ENCODE measurements at regions not wholly inside any gene's neighbourhood (a gene's known extent, or its start where the extent isn't known, plus 50 kb on each side); places are given as distances from the start of the nearest gene placed in this dataset.

DNA sequence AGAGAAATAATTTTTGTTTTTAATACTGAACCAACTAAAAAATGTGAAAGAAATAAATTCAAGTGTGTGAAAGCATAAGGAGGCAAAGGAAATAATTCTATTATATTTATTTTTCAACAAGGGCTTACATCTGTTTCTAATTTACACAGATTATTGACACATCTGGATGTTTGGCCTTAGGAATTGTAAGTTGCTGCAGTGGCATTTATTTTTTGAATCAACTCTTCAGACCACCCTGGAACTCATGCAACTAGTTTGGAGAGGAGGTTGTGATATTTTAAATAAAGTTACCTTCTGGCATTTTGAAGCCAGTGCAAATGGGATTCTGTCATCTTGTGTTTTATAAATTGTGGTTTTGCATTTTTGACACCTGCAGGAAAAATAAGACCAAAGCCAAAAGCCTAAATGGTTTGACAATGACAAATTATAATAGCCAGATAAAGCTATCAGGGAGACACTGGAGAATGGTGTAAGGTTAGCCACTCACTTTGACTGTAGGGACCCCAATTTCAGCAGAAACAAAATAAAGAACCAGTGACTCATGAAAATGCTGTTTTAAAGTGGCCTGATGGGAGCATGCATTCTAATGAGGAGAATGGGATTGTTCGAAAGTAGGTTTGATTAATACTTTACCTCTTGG is 192.9 kb downstream of the KLF5 start:
- H3K4me3 ChIP-seq (ENCODE audit: low read length), result no peak overlapping the region
- H3K36me3 ChIP-seq (ENCODE audit: control insufficient read depth, insufficient read depth, low read length, severe bottlenecking), result no peaks in the 10 kb centered on the region
- H3K9ac ChIP-seq (ENCODE audit: low read length), result no peak overlapping the region
- no peaks in the 10 kb centered on the region for H3K27me3 ChIP-seq (replicated peaks; ENCODE audit: control insufficient read depth, insufficient read depth, low read length)
- no peaks in the 10 kb centered on the region for H3K4me1 ChIP-seq (ENCODE audit: control insufficient read depth, insufficient read depth, low read length)
- no peaks in the 10 kb centered on the region for H3K9me3 ChIP-seq (ENCODE audit: control insufficient read depth, low read length)
- peak; percentile 64 for DNase-seq (ENCODE audit: low read depth)

DNA sequence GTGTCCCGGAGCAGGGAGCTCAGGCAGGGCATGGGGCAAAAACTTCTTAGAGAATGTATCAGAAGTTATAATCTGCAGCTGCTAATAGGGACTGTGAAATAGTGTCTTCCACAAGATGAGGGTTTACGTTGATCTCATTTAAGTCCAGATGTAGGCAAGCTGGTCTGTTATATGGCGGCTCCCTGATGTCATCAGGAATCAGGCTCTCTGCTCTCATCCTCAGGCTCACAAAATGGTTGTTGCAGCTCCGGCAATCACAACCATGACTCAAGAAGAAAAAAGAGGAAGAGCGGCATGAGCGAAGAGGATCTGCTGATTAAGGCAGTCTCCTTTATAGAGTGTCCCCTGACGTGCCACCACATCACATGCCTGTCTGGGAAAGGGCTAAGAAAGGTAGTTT is 191.3 kb downstream of the KLF5 start:
- no peak for DNase-seq (ENCODE audit: low read depth)
- Histone ChIP-seq H3K4me3 (ENCODE audit: low read length) (no peak overlapping the region), H3K9ac (ENCODE audit: low read length) (no peak overlapping the region), H3K4me1 (ENCODE audit: control insufficient read depth, insufficient read depth, low read length) (no peaks in the 10 kb centered on the region), H3K9me3 (ENCODE audit: control insufficient read depth, low read length) (no peaks in the 10 kb centered on the region), H3K36me3 (ENCODE audit: control insufficient read depth, insufficient read depth, low read length, severe bottlenecking) (no peaks in the 10 kb centered on the region), H3K27me3 (replicated peaks; ENCODE audit: control insufficient read depth, insufficient read depth, low read length) (no peaks in the 10 kb centered on the region)

DNA sequence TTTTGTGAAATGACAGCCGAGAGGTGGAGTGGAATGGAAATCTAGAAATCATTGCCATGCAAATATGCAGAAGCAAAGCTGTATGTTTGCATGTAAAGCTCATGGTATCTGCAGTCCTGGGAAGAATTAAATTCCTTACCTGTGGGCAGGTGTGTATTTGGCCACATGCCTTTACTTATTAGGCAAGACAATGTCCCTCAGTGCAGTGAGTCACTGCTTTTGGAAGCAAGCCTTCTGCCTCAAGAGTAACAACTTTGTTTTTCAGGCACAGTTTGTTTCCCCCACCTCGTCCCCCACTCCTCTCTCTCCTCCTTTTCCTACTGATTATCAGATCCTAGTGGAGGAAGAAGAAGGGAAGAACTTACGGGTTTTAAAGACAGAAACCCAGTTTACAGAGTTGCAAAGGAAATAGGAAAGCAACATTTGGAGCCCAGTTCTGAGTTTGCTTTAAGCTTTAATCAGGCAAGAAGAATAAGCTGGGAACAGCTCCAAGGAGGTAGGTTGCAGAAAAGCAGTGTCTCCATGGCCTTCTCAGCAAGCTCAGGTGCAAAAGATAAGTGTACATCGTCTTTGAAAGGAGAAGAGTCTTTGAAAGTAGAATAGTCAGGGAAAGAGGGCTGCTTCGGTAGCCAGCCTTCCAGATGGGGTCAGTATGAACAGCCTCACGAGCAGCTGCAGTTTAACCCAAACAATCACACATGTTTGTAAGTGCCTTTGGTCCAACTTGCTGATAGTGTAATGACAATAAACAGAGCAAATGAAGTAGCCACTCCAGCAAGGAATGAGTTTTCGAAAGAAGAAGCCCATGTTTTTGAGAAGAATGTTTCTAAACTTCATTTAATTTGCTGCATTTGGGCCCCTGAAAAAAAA is 190.1 kb downstream of the KLF5 start:
- Histone ChIP-seq H3K9me3 (ENCODE audit: control insufficient read depth, low read length) (no peaks in the 10 kb centered on the region), H3K4me3 (ENCODE audit: low read length) (no peak overlapping the region), H3K4me1 (ENCODE audit: control insufficient read depth, insufficient read depth, low read length) (no peaks in the 10 kb centered on the region), H3K36me3 (ENCODE audit: control insufficient read depth, insufficient read depth, low read length, severe bottlenecking) (no peaks in the 10 kb centered on the region), H3K9ac (ENCODE audit: low read length) (no peak overlapping the region), H3K27me3 (replicated peaks; ENCODE audit: control insufficient read depth, insufficient read depth, low read length) (no peaks in the 10 kb centered on the region)
- no peak for DNase-seq (ENCODE audit: low read depth)

DNA sequence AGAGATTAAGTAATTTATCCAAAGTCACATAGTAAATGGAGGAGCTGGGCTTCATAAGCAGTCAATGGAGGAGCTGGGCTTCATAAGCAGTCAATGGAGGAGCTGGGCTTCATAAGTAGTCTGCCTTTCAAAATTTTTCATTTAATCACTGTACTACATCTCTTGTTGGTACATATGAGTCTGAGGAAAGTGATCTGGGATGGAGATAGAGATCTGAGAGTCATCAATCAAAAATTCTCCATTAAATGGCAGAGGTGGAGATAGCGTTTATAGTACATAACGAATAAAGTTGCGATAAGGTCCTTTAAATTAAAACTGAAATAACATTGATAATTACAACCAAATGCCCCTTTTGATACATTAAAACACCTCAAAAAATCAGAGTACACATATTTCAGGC is 189.3 kb downstream of the KLF5 start:
- H3K9me3 ChIP-seq (ENCODE audit: control insufficient read depth, low read length), result no peaks in the 10 kb centered on the region
- DNase-seq (ENCODE audit: low read depth), result no peak
- H3K4me3 ChIP-seq (ENCODE audit: low read length), result no peak overlapping the region
- no peaks in the 10 kb centered on the region for H3K4me1 ChIP-seq (ENCODE audit: control insufficient read depth, insufficient read depth, low read length)
- H3K36me3 ChIP-seq (ENCODE audit: control insufficient read depth, insufficient read depth, low read length, severe bottlenecking), result no peaks in the 10 kb centered on the region
- no peak overlapping the region for H3K9ac ChIP-seq (ENCODE audit: low read length)
- H3K27me3 ChIP-seq (replicated peaks; ENCODE audit: control insufficient read depth, insufficient read depth, low read length), result no peaks in the 10 kb centered on the region

DNA sequence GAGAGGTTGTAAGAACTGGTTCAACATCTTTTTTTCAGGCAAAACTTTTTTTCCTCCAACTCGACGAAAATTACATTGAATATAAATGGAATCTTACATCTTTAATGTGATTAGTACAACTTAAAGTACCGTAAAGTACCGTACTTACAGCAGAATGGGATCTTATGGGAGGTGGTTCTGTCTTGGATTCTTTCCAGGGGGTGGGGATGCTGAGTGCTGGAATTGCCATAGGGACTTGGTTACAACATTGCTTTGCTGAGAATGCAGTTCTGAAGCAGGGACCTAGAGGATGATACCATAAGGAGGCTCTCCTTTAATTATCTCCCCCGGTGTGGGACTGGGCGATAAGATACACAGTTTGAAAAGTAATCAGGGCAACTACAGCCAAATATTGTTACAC is 186.4 kb downstream of the KLF5 start:
- DNase-seq (ENCODE audit: low read depth), result no peak
- Histone ChIP-seq H3K4me3 (ENCODE audit: low read length) (no peak overlapping the region), H3K9ac (ENCODE audit: low read length) (no peak overlapping the region), H3K27me3 (replicated peaks; ENCODE audit: control insufficient read depth, insufficient read depth, low read length) (no peaks in the 10 kb centered on the region), H3K9me3 (ENCODE audit: control insufficient read depth, low read length) (no peaks in the 10 kb centered on the region), H3K4me1 (ENCODE audit: control insufficient read depth, insufficient read depth, low read length) (no peaks in the 10 kb centered on the region), H3K36me3 (ENCODE audit: control insufficient read depth, insufficient read depth, low read length, severe bottlenecking) (no peaks in the 10 kb centered on the region)

DNA sequence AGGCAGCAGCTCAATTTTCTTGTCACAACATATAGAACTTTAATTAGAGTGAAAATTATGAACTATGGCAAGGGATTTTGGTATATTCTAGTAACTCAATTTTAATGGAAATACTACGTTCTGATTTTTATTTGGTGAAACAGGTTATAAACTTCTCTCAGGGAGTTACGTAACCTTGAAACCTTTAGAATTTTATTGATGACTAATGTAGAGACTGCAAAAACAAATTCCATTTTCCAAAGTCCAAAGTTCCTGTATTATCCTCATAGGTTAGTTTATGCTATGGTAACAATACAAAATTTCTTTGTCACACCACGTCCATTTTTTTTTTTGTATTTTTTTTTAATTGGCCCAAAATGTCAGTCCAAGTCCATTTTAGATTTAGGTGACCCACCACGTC is 185.7 kb downstream of the KLF5 start:
- no peak overlapping the region for H3K4me3 ChIP-seq (ENCODE audit: low read length)
- H3K27me3 ChIP-seq (replicated peaks; ENCODE audit: control insufficient read depth, insufficient read depth, low read length), result no peaks in the 10 kb centered on the region
- no peaks in the 10 kb centered on the region for H3K4me1 ChIP-seq (ENCODE audit: control insufficient read depth, insufficient read depth, low read length)

DNA sequence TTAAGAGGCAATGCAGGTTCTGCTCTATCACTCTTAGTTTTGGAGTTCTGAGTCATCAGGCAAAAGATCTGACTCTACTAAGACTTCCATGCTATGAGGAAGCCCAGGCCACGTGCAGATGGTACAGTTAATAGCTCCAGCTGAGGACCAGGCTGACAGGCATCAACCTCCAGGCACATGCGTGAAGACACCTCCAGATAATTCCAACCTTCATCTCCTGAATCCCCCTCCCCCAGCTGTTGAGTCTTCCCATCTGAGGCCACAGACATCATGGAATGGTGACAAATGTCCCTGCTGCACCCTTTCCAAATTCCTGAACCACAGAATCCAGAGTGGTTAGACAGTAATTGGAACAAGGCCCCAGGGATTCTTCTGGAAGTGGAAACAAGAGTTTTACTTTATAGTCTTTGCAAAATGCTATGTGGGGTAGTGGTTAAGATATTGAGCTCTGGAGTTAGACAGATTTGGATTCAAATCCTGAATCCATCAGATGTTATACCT is 183.8 kb downstream of the KLF5 start:
- no peak for DNase-seq (ENCODE audit: low read depth)
- H3K4me3 ChIP-seq (ENCODE audit: low read length), result no peak overlapping the region
- H3K27me3 ChIP-seq (replicated peaks; ENCODE audit: control insufficient read depth, insufficient read depth, low read length), result no peaks in the 10 kb centered on the region
- no peak overlapping the region for H3K9ac ChIP-seq (ENCODE audit: low read length)
- no peaks in the 10 kb centered on the region for H3K9me3 ChIP-seq (ENCODE audit: control insufficient read depth, low read length)
- H3K4me1 ChIP-seq (ENCODE audit: control insufficient read depth, insufficient read depth, low read length), result no peaks in the 10 kb centered on the region
- H3K36me3 ChIP-seq (ENCODE audit: control insufficient read depth, insufficient read depth, low read length, severe bottlenecking), result no peaks in the 10 kb centered on the region

More for the DNA sequence above, 185.7 kb downstream of the KLF5 start:
- no peak overlapping the region for H3K9ac ChIP-seq (ENCODE audit: low read length)
- no peaks in the 10 kb centered on the region for H3K9me3 ChIP-seq (ENCODE audit: control insufficient read depth, low read length)
- no peaks in the 10 kb centered on the region for H3K36me3 ChIP-seq (ENCODE audit: control insufficient read depth, insufficient read depth, low read length, severe bottlenecking)
- DNase-seq (ENCODE audit: low read depth), result no peak

DNA sequence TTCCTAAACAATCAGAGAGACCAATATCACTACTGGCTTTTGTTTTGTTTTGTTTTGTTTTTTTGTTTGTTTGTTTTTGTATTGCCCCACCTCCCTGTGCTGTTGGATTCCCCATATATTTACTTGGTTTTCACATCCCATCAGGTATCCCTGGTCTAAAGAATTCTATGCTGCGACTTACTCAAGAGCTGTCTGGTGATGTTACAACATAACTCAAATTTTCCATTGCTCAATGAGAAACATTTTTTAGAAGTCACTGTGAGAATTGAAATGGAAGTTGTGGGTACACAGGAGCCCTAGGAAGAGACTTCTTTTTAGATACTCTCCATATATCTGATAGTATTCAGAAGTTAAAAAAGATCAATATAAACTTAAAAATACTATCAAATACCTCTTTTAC is 181.4 kb downstream of the KLF5 start:
- Histone ChIP-seq H3K36me3 (ENCODE audit: control insufficient read depth, insufficient read depth, low read length, severe bottlenecking) (no peaks in the 10 kb centered on the region), H3K9me3 (ENCODE audit: control insufficient read depth, low read length) (no peaks in the 10 kb centered on the region), H3K27me3 (replicated peaks; ENCODE audit: control insufficient read depth, insufficient read depth, low read length) (no peaks in the 10 kb centered on the region), H3K9ac (ENCODE audit: low read length) (no peak overlapping the region), H3K4me1 (ENCODE audit: control insufficient read depth, insufficient read depth, low read length) (no peaks in the 10 kb centered on the region), H3K4me3 (ENCODE audit: low read length) (no peak overlapping the region)
- DNase-seq (ENCODE audit: low read depth), result peak; percentile 66

DNA sequence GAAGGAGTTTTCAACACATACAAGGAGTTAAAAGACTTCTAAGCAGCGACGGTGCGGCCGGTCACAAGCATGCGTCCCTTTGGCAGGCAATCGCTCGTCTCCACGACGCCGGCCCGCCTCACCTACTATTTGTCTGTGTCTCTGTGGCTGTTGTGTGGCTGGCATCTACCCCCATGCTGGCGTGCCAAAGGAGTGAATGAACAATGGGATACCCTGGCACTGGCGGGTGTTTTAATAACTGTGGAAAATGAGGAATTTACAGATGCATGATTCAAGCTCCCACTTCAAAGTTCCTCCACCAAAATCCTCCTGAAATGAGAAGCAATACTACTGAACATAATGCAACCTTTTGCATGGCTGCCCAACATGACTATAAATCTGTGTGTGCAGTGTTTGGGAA is 176.6 kb downstream of the KLF5 start:
- Histone ChIP-seq H3K9ac (ENCODE audit: low read length) (no peak overlapping the region), H3K27me3 (replicated peaks; ENCODE audit: control insufficient read depth, insufficient read depth, low read length) (no peaks in the 10 kb centered on the region), H3K36me3 (ENCODE audit: control insufficient read depth, insufficient read depth, low read length, severe bottlenecking) (no peaks in the 10 kb centered on the region), H3K9me3 (ENCODE audit: control insufficient read depth, low read length) (no peaks in the 10 kb centered on the region), H3K4me3 (ENCODE audit: low read length) (no peak overlapping the region), H3K4me1 (ENCODE audit: control insufficient read depth, insufficient read depth, low read length) (no peaks in the 10 kb centered on the region)
- DNase-seq (ENCODE audit: low read depth), result peak; percentile 31

DNA sequence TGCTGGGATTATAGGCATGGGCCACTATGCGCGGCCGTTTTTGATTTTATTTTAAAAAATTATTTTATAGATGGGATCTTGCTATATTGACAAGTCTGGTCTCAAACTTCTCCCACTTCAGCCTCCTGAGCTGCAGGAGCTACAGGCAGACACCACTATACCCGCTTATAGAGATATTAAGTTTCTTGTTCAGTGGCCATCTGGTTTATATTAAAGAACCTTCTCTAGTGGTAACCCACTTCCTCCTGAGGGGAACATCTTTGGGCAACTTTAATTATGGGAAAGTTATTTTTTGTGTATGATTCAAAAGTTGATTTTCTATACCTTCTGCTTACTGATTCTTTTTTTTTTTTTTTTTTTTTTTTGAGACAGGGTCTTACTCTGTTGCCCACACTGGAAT is 172.7 kb downstream of the KLF5 start:
- H3K27me3 ChIP-seq (replicated peaks; ENCODE audit: control insufficient read depth, insufficient read depth, low read length), result no peaks in the 10 kb centered on the region
- H3K4me1 ChIP-seq (ENCODE audit: control insufficient read depth, insufficient read depth, low read length), result no peaks in the 10 kb centered on the region
- H3K9me3 ChIP-seq (ENCODE audit: control insufficient read depth, low read length), result no peaks in the 10 kb centered on the region
- no peaks in the 10 kb centered on the region for H3K36me3 ChIP-seq (ENCODE audit: control insufficient read depth, insufficient read depth, low read length, severe bottlenecking)
- peak; percentile 38 for DNase-seq (ENCODE audit: low read depth)
- no peak overlapping the region for H3K9ac ChIP-seq (ENCODE audit: low read length)
- no peak overlapping the region for H3K4me3 ChIP-seq (ENCODE audit: low read length)

DNA sequence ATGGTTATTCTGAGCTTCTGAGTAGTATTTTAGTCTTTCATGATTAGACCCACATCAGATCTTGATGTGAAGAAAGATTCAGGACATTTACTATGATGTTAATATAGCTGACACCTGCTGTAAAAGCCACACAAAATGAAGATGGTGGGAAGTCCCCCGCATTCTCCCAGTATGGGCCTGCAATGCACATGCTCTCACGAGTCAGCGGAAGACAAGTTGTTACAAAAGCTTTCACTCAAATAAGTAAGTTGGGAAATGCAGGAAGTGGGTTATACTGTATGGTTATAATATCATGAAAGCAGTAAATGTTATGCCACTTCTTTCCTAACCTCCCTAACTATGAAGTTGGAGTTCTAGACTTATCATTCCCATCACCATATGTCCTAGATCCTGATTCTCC is 171.9 kb downstream of the KLF5 start:
- Histone ChIP-seq H3K4me1 (ENCODE audit: control insufficient read depth, insufficient read depth, low read length) (no peaks in the 10 kb centered on the region), H3K4me3 (ENCODE audit: low read length) (no peak overlapping the region), H3K27me3 (replicated peaks; ENCODE audit: control insufficient read depth, insufficient read depth, low read length) (no peaks in the 10 kb centered on the region), H3K36me3 (ENCODE audit: control insufficient read depth, insufficient read depth, low read length, severe bottlenecking) (no peaks in the 10 kb centered on the region), H3K9ac (ENCODE audit: low read length) (no peak overlapping the region), H3K9me3 (ENCODE audit: control insufficient read depth, low read length) (no peaks in the 10 kb centered on the region)
- DNase-seq (ENCODE audit: low read depth), result no peak
